ENCODE measurements at regions not wholly inside any gene's neighbourhood (a gene's known extent, or its start where the extent isn't known, plus 50 kb on each side); places are given as distances from the start of the nearest gene placed in this dataset.
"Not testable (repeated sequence)": the region's sequence is repeated elsewhere in the genome, so short reads cannot be mapped to it uniquely, and the experiment has no call there.

- DNase-seq (ENCODE audit: low spot score): no peak
Observed at GRCh38 chr18:38790786-38791185, 1225.2 kb upstream of the CELF4 start.

- DNase-seq (ENCODE audit: low spot score): no peak
Observed at GRCh38 chr18:38790303-38790702, 1224.7 kb upstream of the CELF4 start.

- no peak for DNase-seq (ENCODE audit: low spot score)
Observed at GRCh38 chr18:38789141-38789540, 1223.5 kb upstream of the CELF4 start.

- DNase-seq (ENCODE audit: low spot score): no peak
Observed at GRCh38 chr18:38786906-38787305, 1221.3 kb upstream of the CELF4 start.

- not testable (repeated sequence) for DNase-seq (ENCODE audit: low spot score)
Observed at GRCh38 chr18:38771620-38772019, 1206.0 kb upstream of the CELF4 start.

GRCh38 chr18:38768504-38768903 lies 1202.9 kb upstream of the CELF4 start:
- DNase-seq (ENCODE audit: low spot score): no peak

GRCh38 chr18:38759457-38759856 lies 1193.9 kb upstream of the CELF4 start:
- no peak for DNase-seq (ENCODE audit: low spot score)

GRCh38 chr18:38756436-38756835 lies 1190.8 kb upstream of the CELF4 start:
- no peak for DNase-seq (ENCODE audit: low spot score)

- DNase-seq (ENCODE audit: low spot score): no peak
Observed at GRCh38 chr18:38752430-38752829, 1186.8 kb upstream of the CELF4 start.

- DNase-seq (ENCODE audit: low spot score): no peak
Observed at GRCh38 chr18:38751898-38752297, 1186.3 kb upstream of the CELF4 start.

- DNase-seq (ENCODE audit: low spot score): no peak
Observed at GRCh38 chr18:38751211-38751610, 1185.6 kb upstream of the CELF4 start.

GRCh38 chr18:38750751-38751150 lies 1185.2 kb upstream of the CELF4 start:
- no peak for DNase-seq (ENCODE audit: low spot score)

- DNase-seq (ENCODE audit: low spot score): no peak
Observed at GRCh38 chr18:38747153-38747552, 1181.6 kb upstream of the CELF4 start.

- not testable (repeated sequence) for DNase-seq (ENCODE audit: low spot score)
Observed at GRCh38 chr18:38720181-38720580, 1154.6 kb upstream of the CELF4 start.

- DNase-seq (ENCODE audit: low spot score): no peak
Observed at GRCh38 chr18:38718365-38718901, 1152.8 kb upstream of the CELF4 start.

GRCh38 chr18:38709122-38709521 lies 1143.5 kb upstream of the CELF4 start:
- no peak for DNase-seq (ENCODE audit: low spot score)

- no peak for DNase-seq (ENCODE audit: low spot score)
Observed at GRCh38 chr18:38706373-38706772, 1140.8 kb upstream of the CELF4 start.

- DNase-seq (ENCODE audit: low spot score): no peak
Observed at GRCh38 chr18:38698088-38698487, 1132.5 kb upstream of the CELF4 start.

GRCh38 chr18:38695559-38696280 lies 1130.1 kb upstream of the CELF4 start:
- DNase-seq (ENCODE audit: low spot score): no peak

- DNase-seq (ENCODE audit: low spot score): no peak
Observed at GRCh38 chr18:38693104-38693503, 1127.5 kb upstream of the CELF4 start.

GRCh38 chr18:38690626-38691025 lies 1125.0 kb upstream of the CELF4 start:
- DNase-seq (ENCODE audit: low spot score): no peak

GRCh38 chr18:38688416-38688815 lies 1122.8 kb upstream of the CELF4 start:
- no peak for DNase-seq (ENCODE audit: low spot score)

- no peak for DNase-seq (ENCODE audit: low spot score)
Observed at GRCh38 chr18:38670486-38670885, 1104.9 kb upstream of the CELF4 start.

- no peak for DNase-seq (ENCODE audit: low spot score)
Observed at GRCh38 chr18:38664929-38665328, 1099.3 kb upstream of the CELF4 start.

All from germinal center (tissue), 1 donor.